Activated CD8-positive, alpha-beta T cell treated with anti-CD3 and anti-CD28 coated beads, Interleukin-2, amount 10 ng/mL, durations not matched to agents 7 days and 5 days (primary cell): ENCODE measurements at regions not wholly inside any gene's neighbourhood (a gene's known extent, or its start where the extent isn't known, plus 50 kb on each side); places are given as distances from the start of the nearest gene placed in this dataset.

Source experiments
- ATAC-seq: fragments of 150-1000 bp; cut with Tn5 transposase; one replicate; pipeline ENCODE4 v1.10.0; 2021; ENCODE audit warnings: moderate library complexity
- CTCF ChIA-PET: fragments of 350-600 bp; sonication (Branson Sonifier 250); formaldehyde crosslinking; loops from one replicate; lab custom pipeline; 2021; ENCODE audit warnings: antibody characterized with exemption; lab: Charles Lee
- POLR2A ChIA-PET: fragments of 350-600 bp; sonication (Branson Sonifier 250); formaldehyde crosslinking; loops from one replicate; lab custom pipeline; 2021; ENCODE audit warnings: antibody characterized with exemption; lab: Charles Lee
- DNase-seq: peaks from one replicate; pipeline ENCODE4 v3.0.0-alpha.2; 2020
- H3K27ac Mint-ChIP-seq: one replicate; pipeline ENCODE4 v1.8.0; 2021; ENCODE audit warnings: mild to moderate bottlenecking, mixed read lengths
- H3K27me3 Mint-ChIP-seq: one replicate; pipeline ENCODE4 v1.8.0; 2021; ENCODE audit warnings: low read depth, mixed read lengths
- H3K36me3 Mint-ChIP-seq: one replicate; pipeline ENCODE4 v1.8.0; 2021; ENCODE audit warnings: low read depth, mixed read lengths
- H3K4me1 Mint-ChIP-seq: one replicate; pipeline ENCODE4 v1.8.0; 2021; ENCODE audit warnings: low read depth, mixed read lengths
- H3K4me3 Mint-ChIP-seq: one replicate; pipeline ENCODE4 v1.8.0; 2021; ENCODE audit warnings: mild to moderate bottlenecking, mixed read lengths
- H3K9me3 Mint-ChIP-seq: one replicate; pipeline ENCODE4 v1.8.0; 2022; ENCODE audit warnings: mixed read lengths; ENCODE audit not compliant: insufficient read depth

DNA sequence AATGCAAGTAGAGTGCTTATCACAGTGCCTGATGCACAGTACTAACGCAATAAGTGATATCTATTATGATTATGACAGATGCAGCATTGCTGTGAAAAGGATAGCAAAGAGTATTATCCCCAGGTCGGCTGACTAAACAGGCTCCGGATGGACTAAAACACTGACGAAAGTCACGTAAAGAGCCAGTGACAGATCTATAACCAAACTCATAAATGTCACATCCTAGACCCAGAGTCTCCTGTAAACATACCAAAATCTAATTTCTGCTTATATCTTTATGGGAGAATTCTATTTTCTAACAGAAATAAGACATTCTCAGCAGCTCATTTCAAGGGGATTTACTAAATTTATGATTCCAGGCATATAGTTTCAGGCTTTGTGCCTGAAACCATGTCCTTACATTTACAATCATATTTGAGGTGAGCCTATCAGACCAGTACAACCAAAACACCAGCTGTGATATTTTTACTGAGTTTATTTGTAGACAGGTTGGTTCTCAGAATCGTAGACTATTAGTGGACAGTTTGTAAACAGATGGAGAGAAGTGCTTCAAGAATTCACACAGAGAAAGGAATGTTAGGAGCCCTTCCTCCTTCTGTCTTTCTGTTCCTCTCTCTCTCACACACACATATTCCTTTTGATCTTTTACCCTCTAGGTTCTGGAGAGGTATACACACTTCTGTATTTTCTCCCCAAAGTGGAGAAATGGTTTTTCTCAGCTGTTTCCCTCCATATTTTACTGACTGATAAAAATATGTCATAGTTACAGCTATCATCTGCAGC lies 52.4 kb upstream of the WDR26 start:
- DNase-seq (no peak), ATAC-seq (no peak)
- no peak overlapping the region for H3K27ac Mint-ChIP-seq
- H3K27me3 Mint-ChIP-seq = peaks cover 3% of the 10 kb centered on the region
- CTCF ChIA-PET = no interaction called here
- no peak overlapping the region for H3K4me3 Mint-ChIP-seq
- no peaks in the 10 kb centered on the region for H3K36me3 Mint-ChIP-seq
- no peaks in the 10 kb centered on the region for H3K9me3 Mint-ChIP-seq
- H3K4me1 Mint-ChIP-seq = peaks cover 6% of the 10 kb centered on the region
- POLR2A ChIA-PET = no interaction called here

DNA sequence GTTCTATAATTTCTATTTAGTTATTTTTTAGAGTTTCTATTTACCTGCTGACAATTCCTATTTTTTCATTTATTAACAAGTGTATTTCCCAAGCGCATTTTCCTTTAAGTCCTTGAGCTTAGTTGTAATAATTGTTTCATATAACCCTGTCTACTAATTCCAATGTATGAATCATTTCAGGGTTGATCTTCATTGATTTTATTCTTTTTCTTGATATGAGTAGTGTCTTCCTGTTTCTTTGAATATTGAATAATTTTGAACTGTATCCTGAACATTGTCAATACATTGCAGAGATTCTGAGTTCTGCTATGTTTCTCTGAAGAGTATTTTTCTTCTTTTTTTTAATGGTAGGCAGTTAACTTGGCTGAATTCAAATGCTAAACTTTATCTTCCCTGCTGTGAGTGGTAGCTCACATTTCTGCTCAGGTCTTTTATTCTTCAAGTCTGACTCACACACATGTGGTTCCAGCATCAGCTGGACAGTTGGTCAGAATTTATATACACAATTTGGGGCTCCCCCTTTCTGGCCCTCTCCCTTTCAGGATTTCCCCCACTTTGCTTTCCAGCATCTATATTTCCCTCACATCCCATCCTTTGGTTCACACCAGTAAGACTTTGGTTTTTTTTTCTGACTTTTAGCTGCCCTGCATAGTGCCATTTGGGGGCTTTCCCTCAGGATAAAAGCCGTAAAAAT lies 54.4 kb upstream of the WDR26 start:
- H3K27ac Mint-ChIP-seq = no peak overlapping the region

GRCh38 chr1:224489534-224490365 lies 55.2 kb upstream of the WDR26 start:
- Mint-ChIP-seq H3K27me3 (peaks cover 3% of the 10 kb centered on the region), H3K4me3 (no peak overlapping the region), H3K9me3 (no peaks in the 10 kb centered on the region), H3K27ac (no peak overlapping the region), H3K4me1 (peaks cover 6% of the 10 kb centered on the region), H3K36me3 (no peaks in the 10 kb centered on the region)
- CTCF ChIA-PET = interaction anchor here (1.2 kb wide), 1 partner anchor 23 kb away, joined by 3 read pairs; no protein-coding TSS in a partner anchor
- ATAC-seq (no peak), DNase-seq (no peak)
- POLR2A ChIA-PET = interaction anchor here (0.8 kb wide), 1 partner anchor 13 kb away, joined by 3 read pairs; no protein-coding TSS in a partner anchor

More for the DNA sequence above, 54.4 kb upstream of the WDR26 start:
- CTCF ChIA-PET = interaction anchor here (0.6 to 1.2 kb wide), 5 partner anchors 9 to 31 kb away, joined by 3 to 6 read pairs (median 4); no protein-coding TSS in a partner anchor
- Mint-ChIP-seq H3K36me3 (no peaks in the 10 kb centered on the region), H3K4me3 (no peak overlapping the region), H3K27me3 (peaks cover 3% of the 10 kb centered on the region), H3K4me1 (peaks cover 6% of the 10 kb centered on the region), H3K9me3 (no peaks in the 10 kb centered on the region)
- POLR2A ChIA-PET = interaction anchor here (0.7 to 0.8 kb wide), 2 partner anchors 12 to 138 kb away, joined by 3 read pairs; no protein-coding TSS in a partner anchor
- DNase-seq = no peak
- no peak for ATAC-seq

DNA sequence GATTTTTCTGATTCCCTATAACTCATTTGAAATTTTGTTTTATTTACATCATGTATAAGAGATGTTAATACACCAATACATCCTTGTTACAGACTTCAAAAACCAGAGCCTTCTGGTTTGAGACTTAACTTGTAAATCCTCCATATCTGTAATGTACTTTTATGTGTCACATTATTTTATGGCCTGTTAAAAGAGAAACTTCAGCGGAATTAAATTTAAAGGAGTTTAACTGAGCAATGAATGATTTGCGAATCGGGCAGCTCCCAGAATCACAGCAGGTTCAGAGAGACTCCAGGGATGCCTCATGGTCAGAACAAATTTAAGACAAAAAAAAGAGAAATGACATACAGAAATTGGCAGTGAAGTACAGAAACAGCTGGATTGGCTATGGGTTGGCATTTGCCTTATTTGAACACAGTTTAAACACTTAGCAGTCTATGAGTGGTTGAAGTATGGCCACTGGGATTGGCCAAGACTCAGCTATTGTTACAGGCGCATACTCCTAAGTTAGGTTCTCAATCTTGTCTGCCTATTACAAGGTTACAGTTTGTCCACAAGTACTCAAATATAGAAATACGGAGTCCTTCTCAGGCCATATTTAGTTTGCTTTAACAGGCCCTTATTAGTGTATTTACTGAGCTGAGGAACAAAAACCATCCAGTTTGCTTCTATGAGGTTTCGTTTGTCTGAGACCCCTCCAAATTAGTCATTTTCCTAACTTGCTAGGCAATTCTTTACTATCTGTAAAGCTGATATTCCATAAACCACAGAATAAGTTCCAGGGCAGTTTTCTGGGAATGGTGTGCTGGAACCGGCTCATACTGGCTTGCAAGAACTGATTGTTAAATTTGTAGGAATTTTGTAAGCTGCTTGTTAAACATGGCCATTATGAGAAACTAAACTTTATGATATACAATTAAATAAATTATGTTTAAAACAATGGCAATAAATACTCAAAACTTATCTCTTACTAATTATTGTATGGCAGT lies 56.2 kb upstream of the WDR26 start:
- POLR2A ChIA-PET = interaction anchor here (0.7 kb wide), 1 partner anchor 1779 kb away, joined by 3 read pairs; no protein-coding TSS in a partner anchor
- Mint-ChIP-seq H3K9me3 (no peaks in the 10 kb centered on the region), H3K36me3 (no peaks in the 10 kb centered on the region), H3K4me1 (peaks cover 7% of the 10 kb centered on the region), H3K27me3 (peaks cover 3% of the 10 kb centered on the region), H3K4me3 (no peak overlapping the region), H3K27ac (no peak overlapping the region)
- DNase-seq (no peak), ATAC-seq (no peak)
- CTCF ChIA-PET = interaction anchor here (0.5 kb wide), 1 partner anchor 65 kb away, joined by 3 read pairs; no protein-coding TSS in a partner anchor

DNA sequence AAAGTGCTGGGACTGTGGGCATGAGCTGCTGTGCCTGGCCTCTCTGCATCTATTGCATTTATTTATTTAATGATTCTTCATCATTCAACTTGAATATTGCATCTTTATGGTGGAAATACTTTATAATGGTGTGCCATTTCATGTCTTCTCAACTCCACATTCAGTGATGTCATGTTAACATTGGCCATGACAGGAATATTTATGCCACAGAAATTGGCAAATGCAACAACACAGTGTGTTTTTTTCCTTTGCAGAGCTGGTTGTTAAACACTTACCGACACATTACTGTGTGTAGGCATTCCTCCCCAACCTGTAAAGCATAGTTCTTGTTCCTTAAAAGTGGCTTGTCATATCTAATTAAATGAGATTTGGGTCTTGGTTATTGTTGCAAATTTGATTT lies 57.4 kb upstream of the WDR26 start:
- H3K9me3 Mint-ChIP-seq = peaks cover 5% of the 10 kb centered on the region
- peaks cover 12% of the 10 kb centered on the region for H3K4me1 Mint-ChIP-seq
- ChIA-PET CTCF (no interaction called here), POLR2A (no interaction called here)
- H3K4me3 Mint-ChIP-seq = no peak overlapping the region
- no peaks in the 10 kb centered on the region for H3K36me3 Mint-ChIP-seq
- H3K27ac Mint-ChIP-seq = no peak overlapping the region
- DNase-seq (no peak), ATAC-seq (no peak)
- H3K27me3 Mint-ChIP-seq = peaks cover 3% of the 10 kb centered on the region

DNA sequence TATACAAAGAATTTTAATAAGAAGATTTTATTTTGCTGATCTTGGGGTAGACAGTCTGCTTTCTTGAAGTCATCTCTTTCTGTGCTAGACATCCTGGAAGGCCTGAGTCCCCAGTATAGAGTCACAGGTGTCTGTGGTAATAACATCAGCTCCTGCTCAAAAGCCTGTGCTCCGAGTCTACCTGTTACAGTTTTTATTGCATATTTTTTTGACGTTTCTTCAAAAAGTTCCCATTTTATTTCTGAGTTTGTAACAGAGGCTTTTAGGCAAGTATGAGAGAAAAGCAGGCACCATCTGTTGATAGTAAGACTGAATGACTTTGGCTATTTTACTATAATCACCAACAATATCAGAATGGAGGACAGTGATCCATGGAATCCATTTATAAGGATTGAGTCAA lies 58.0 kb upstream of the WDR26 start:
- Mint-ChIP-seq H3K36me3 (no peaks in the 10 kb centered on the region), H3K4me3 (no peak overlapping the region), H3K9me3 (peaks cover 6% of the 10 kb centered on the region), H3K4me1 (peaks cover 17% of the 10 kb centered on the region), H3K27ac (no peak overlapping the region), H3K27me3 (peaks cover 3% of the 10 kb centered on the region)
- ATAC-seq (no peak), DNase-seq (no peak)
- ChIA-PET CTCF (no interaction called here), POLR2A (no interaction called here)

- no peak overlapping the region for H3K4me3 Mint-ChIP-seq
- ChIA-PET CTCF (no interaction called here), POLR2A (no interaction called here)
- H3K27ac Mint-ChIP-seq = no peak overlapping the region
- peaks cover 23% of the 10 kb centered on the region for H3K4me1 Mint-ChIP-seq
- no peak for ATAC-seq
- H3K27me3 Mint-ChIP-seq = peaks cover 3% of the 10 kb centered on the region
- peaks cover 6% of the 10 kb centered on the region for H3K9me3 Mint-ChIP-seq
- no peak for DNase-seq
- H3K36me3 Mint-ChIP-seq = no peaks in the 10 kb centered on the region
Observed at GRCh38 chr1:224493269-224493668, 58.7 kb upstream of the WDR26 start.

- no peaks in the 10 kb centered on the region for H3K36me3 Mint-ChIP-seq
- peaks cover 3% of the 10 kb centered on the region for H3K27me3 Mint-ChIP-seq
- H3K4me1 Mint-ChIP-seq = peaks cover 27% of the 10 kb centered on the region
- H3K4me3 Mint-ChIP-seq = no peak overlapping the region
- peaks cover 6% of the 10 kb centered on the region for H3K9me3 Mint-ChIP-seq
- ATAC-seq (no peak), DNase-seq (no peak)
- no peak overlapping the region for H3K27ac Mint-ChIP-seq
- ChIA-PET POLR2A (no interaction called here), CTCF (no interaction called here)
Observed at GRCh38 chr1:224494343-224494742, 59.7 kb upstream of the WDR26 start.

GRCh38 chr1:224495866-224496265 lies 61.3 kb upstream of the WDR26 start:
- H3K36me3 Mint-ChIP-seq = no peaks in the 10 kb centered on the region
- peaks cover 37% of the 10 kb centered on the region for H3K4me1 Mint-ChIP-seq
- H3K27ac Mint-ChIP-seq = no peak overlapping the region
- H3K4me3 Mint-ChIP-seq = no peak overlapping the region
- ChIA-PET CTCF (interaction anchor here (0.9 to 1.2 kb wide), 2 partner anchors 18 to 38 kb away, joined by 3 read pairs; no protein-coding TSS in a partner anchor), POLR2A (no interaction called here)
- ATAC-seq (no peak), DNase-seq (no peak)
- no peaks in the 10 kb centered on the region for H3K27me3 Mint-ChIP-seq
- peaks cover 6% of the 10 kb centered on the region for H3K9me3 Mint-ChIP-seq

GRCh38 chr1:224496826-224497225 lies 62.2 kb upstream of the WDR26 start:
- DNase-seq = no peak
- Mint-ChIP-seq H3K9me3 (peaks cover 6% of the 10 kb centered on the region), H3K36me3 (no peaks in the 10 kb centered on the region), H3K27me3 (no peaks in the 10 kb centered on the region), H3K27ac (no peak overlapping the region), H3K4me1 (peaks cover 43% of the 10 kb centered on the region), H3K4me3 (no peak overlapping the region)
- ATAC-seq = no peak
- CTCF ChIA-PET = interaction anchor here (0.9 to 3.8 kb wide), 4 partner anchors 16 to 355 kb away, joined by 3 to 34 read pairs (median 13); no protein-coding TSS in a partner anchor
- POLR2A ChIA-PET = no interaction called here
